SK-N-SH (cell line): ENCODE measurements at regions not wholly inside any gene's neighbourhood (a gene's known extent, or its start where the extent isn't known, plus 50 kb on each side); places are given as distances from the start of the nearest gene placed in this dataset.

Experiments used
- CHD2 ChIP-seq: fragments of 150-350 bp; IDR thresholded peaks from 2 replicates; pipeline ENCODE4 v1.6.1; 2018; ENCODE audit warnings: low read length; ENCODE audit not compliant: partially characterized antibody
- CTCF ChIP-seq: fragments of 200-600 bp; sonication (generic); IDR thresholded peaks from 2 replicates; pipeline ENCODE4 v1.6.1; 2017; ENCODE audit warnings: antibody characterized with exemption, mild to moderate bottlenecking, moderate library complexity
- ELF1 ChIP-seq: IDR thresholded peaks from 2 replicates; pipeline ENCODE4 v1.4.0; 2012
- FOXM1 ChIP-seq: IDR thresholded peaks from 2 replicates; pipeline ENCODE4 v1.4.0; 2012; ENCODE audit warnings: low read depth, mild to moderate bottlenecking
- MAX ChIP-seq: IDR thresholded peaks from 2 replicates; pipeline ENCODE4 v1.4.0; 2012; ENCODE audit warnings: low read depth
- POLR2AphosphoS5 ChIP-seq: IDR thresholded peaks from 2 replicates; pipeline ENCODE4 v1.6.1; 2012; ENCODE audit warnings: low read depth, low read length
- RFX5 ChIP-seq: IDR thresholded peaks from 2 replicates; pipeline ENCODE4 v1.6.1; 2012; ENCODE audit warnings: mild to moderate bottlenecking, improper control_type of control experiment, low read length
- SMC3 ChIP-seq: IDR thresholded peaks from 2 replicates; pipeline ENCODE4 v1.6.1; 2012; ENCODE audit warnings: low read depth, low read length, improper control_type of control experiment
- USF2 ChIP-seq: fragments of 150-350 bp; IDR thresholded peaks from 2 replicates; pipeline ENCODE4 v1.6.1; 2017; ENCODE audit warnings: antibody characterized with exemption, low read length, low read depth, borderline replicate concordance

GRCh38 chr11:134559602-134559962, 147.5 kb upstream of the B3GAT1 start:
- TF ChIP-seq ELF1: no peak
- TF ChIP-seq MAX: no peak
- TF ChIP-seq POLR2AphosphoS5: no peak
- TF ChIP-seq CTCF: no peak
- TF ChIP-seq RFX5: no peak
- no peak for TF ChIP-seq SMC3
- TF ChIP-seq USF2: no peak
- TF ChIP-seq CHD2: no peak
- no peak for TF ChIP-seq FOXM1
